HepG2 (cell line): ENCODE measurements at regions not wholly inside any gene's neighbourhood (a gene's known extent, or its start where the extent isn't known, plus 50 kb on each side); places are given as distances from the start of the nearest gene placed in this dataset.
A peak's percentile ranks its signal among the peaks of the same experiment; 100 is the strongest.
"Not testable (repeated sequence)": the region's sequence is repeated elsewhere in the genome, so short reads cannot be mapped to it uniquely, and the experiment has no call there.

Experiments used
- ATAC-seq: fragments of 200-7000 bp; cut with Tn5 transposase; 3 replicates; pipeline ENCODE4 v1.9.1; 2020; ENCODE audit warnings: mild to moderate bottlenecking, moderate library complexity
- BruUV-seq: library from RNA; stranded (reverse); fragments of 400-500 nt; replicated peaks from 2 replicates; lab custom pipeline; 2021; lab: Mats Ljungman, UMichigan
- CTCF ChIA-PET: fragments of 300-600 bp; formaldehyde crosslinking; extraction: SDS; loops from one replicate; lab custom pipeline; 2021; ENCODE audit warnings: low total read pairs, inconsistent platforms, low intra/inter-chr PET ratio; lab: Yijun Ruan, JAX
- POLR2A ChIA-PET: fragments of 350-600 bp; sonication (Branson Sonifier 250); formaldehyde crosslinking; loops from one replicate; lab custom pipeline; 2020; ENCODE audit warnings: antibody characterized with exemption, inconsistent platforms; lab: Yijun Ruan, JAX
- DNase-seq: peaks from one replicate; pipeline ENCODE4 v3.0.0-alpha.2; 2015; ENCODE audit warnings: low spot score
- FAIRE-seq: peaks from 3 replicates; lab custom pipeline; 2011; peaks lifted over from hg19 to GRCh38; lab: Jason Lieb, UNC
- H2AFZ ChIP-seq: one replicate; pipeline ENCODE4 v1.6.1; 2011; ENCODE audit warnings: low read length, inconsistent platforms
- H3K27ac ChIP-seq: fragments of 300-600 bp; 3 replicates; pipeline ENCODE4 v1.8.0; 2011; ENCODE audit warnings: mixed run types, mild to moderate bottlenecking, mixed read lengths, low read length, inconsistent platforms; ENCODE audit not compliant: insufficient read depth; ENCODE audit errors: extremely low read length
- H3K27me3 ChIP-seq, 2 experiments: fragments of 200-600 bp in 1 of 2; 2 replicates in 1 of 2; 3 replicates in 1 of 2; pipeline versions ENCODE4 v1.6.0 to v1.8.0; 2011; ENCODE audit warnings: low read length in 2 of 2, mild to moderate bottlenecking in 2 of 2, moderate library complexity in 2 of 2, inconsistent platforms in 1 of 2; ENCODE audit not compliant: insufficient read depth in 2 of 2, control insufficient read depth in 1 of 2
- H3K36me3 ChIP-seq, 2 experiments: fragments of 200-600 bp in 1 of 2; replicated peaks in 1 of 2; 2 replicates in 1 of 2; 3 replicates in 1 of 2; pipeline versions ENCODE4 v1.5.1 to v1.8.0; 2011; ENCODE audit warnings: low read length in 2 of 2, inconsistent platforms in 1 of 2; ENCODE audit not compliant: insufficient read depth in 2 of 2, control insufficient read depth in 1 of 2
- H3K4me1 ChIP-seq: 2 replicates; pipeline ENCODE4 v1.5.1; 2012; ENCODE audit warnings: low read length, inconsistent platforms; ENCODE audit not compliant: insufficient read depth
- H3K4me2 ChIP-seq: 2 replicates; pipeline ENCODE4 v1.6.0; 2011; ENCODE audit warnings: low read depth, low read length, inconsistent platforms
- H3K4me3 ChIP-seq, 3 experiments: fragments of 200-600 bp in 1 of 3; sonication (generic), shearing (Covaris generic) in 1 of 3; replicated peaks in 1 of 3; 2 replicates each; pipeline ENCODE4 v1.5.1; 2011 to 2016; ENCODE audit warnings: low read length in 3 of 3, inconsistent platforms in 2 of 3, low read depth in 2 of 3, mild to moderate bottlenecking in 2 of 3, control low read depth in 1 of 3, mixed read lengths in 1 of 3; ENCODE audit not compliant: insufficient read depth in 1 of 3
- H3K79me2 ChIP-seq: one replicate; pipeline ENCODE4 v1.6.1; 2011; ENCODE audit warnings: low read length, inconsistent platforms; ENCODE audit not compliant: insufficient read depth
- H3K9ac ChIP-seq: 2 replicates; pipeline ENCODE4 v1.6.0; 2011; ENCODE audit warnings: mild to moderate bottlenecking, low read depth, low read length, inconsistent platforms; ENCODE audit not compliant: insufficient read depth
- H3K9me3 ChIP-seq: 2 replicates; pipeline ENCODE4 v1.5.1; 2012; ENCODE audit warnings: mild to moderate bottlenecking, low read length
- H4K20me1 ChIP-seq: 2 replicates; pipeline ENCODE4 v1.6.0; 2011; ENCODE audit warnings: inconsistent platforms, mild to moderate bottlenecking, low read length, moderate library complexity; ENCODE audit not compliant: insufficient read depth
- ATF7-NPFF ChIP-seq: sonication (generic); formaldehyde crosslinking; IDR thresholded peaks from 2 replicates; pipeline ENCODE4 v1.8.1; 2023; ENCODE audit warnings: mild to moderate bottlenecking, low read depth, missing genetic modification reagents, moderate library complexity
- PLSCR1 ChIP-seq: sonication (generic); formaldehyde crosslinking; IDR thresholded peaks from 2 replicates; pipeline ENCODE4 v1.5.0; 2020; ENCODE audit warnings: missing genetic modification reagents, mild to moderate bottlenecking, borderline replicate concordance
- RAD21 ChIP-seq: fragments of 450-650 bp; formaldehyde crosslinking; IDR thresholded peaks from 2 replicates; pipeline ENCODE4 v1.5.0; 2020; ENCODE audit warnings: mild to moderate bottlenecking
- TMF1 ChIP-seq: sonication (generic); formaldehyde crosslinking; IDR thresholded peaks from 2 replicates; pipeline ENCODE4 v1.8.1; 2022; ENCODE audit warnings: low read depth, missing genetic modification reagents
- ZFP90 ChIP-seq: sonication (generic); formaldehyde crosslinking; IDR thresholded peaks from 2 replicates; pipeline ENCODE4 v1.8.0; 2022; ENCODE audit warnings: missing genetic modification reagents, mild to moderate bottlenecking, inconsistent platforms, borderline replicate concordance
- ZNF10 ChIP-seq: sonication (generic); formaldehyde crosslinking; IDR thresholded peaks from 2 replicates; pipeline ENCODE4 v1.4.0; 2020; ENCODE audit warnings: mild to moderate bottlenecking, low read depth, missing genetic modification reagents, borderline replicate concordance
- ZNF34 ChIP-seq: sonication (generic); formaldehyde crosslinking; IDR thresholded peaks from 2 replicates; pipeline ENCODE4 v1.4.0; 2020; ENCODE audit warnings: mild to moderate bottlenecking, missing genetic modification reagents, borderline replicate concordance
- ZNF572 ChIP-seq: sonication (generic); formaldehyde crosslinking; IDR thresholded peaks from 2 replicates; pipeline ENCODE4 v1.5.1; 2020; ENCODE audit warnings: mild to moderate bottlenecking, missing genetic modification reagents
- ZNF629 ChIP-seq: sonication (generic); formaldehyde crosslinking; conservative IDR thresholded peaks from 2 replicates; pipeline ENCODE4 v1.5.0; 2020; ENCODE audit warnings: missing genetic modification reagents
- WGBS: methylation state at CpG from one replicate; pipeline ENCODE4 v1.1.6; 2017; ENCODE audit warnings: low lambda C conversion rate; 5-methylcytosine and 5-hydroxymethylcytosine counted together
- in situ Hi-C: cut with HindIII; loops from 2 replicates; pipeline ENCODE4 v1.10.0; 2017; ENCODE audit warnings: low pct_unique_long_range_greater_than_20kb; ENCODE audit not compliant: extremely low pct_ligation_motif_present
- intact Hi-C: fragments of 100-400 bp; cut with micrococcal nuclease; formaldehyde crosslinking; loops from one replicate; pipeline ENCODE4 v1.10.0; 2022; ENCODE audit not compliant: unreplicated experiment
- TF ChIP-seq, protein P1 (sequence below): sonication (generic); formaldehyde crosslinking; IDR thresholded peaks from 2 replicates; pipeline ENCODE4 v1.4.0; 2020; ENCODE audit warnings: missing genetic modification reagents
- TF ChIP-seq, protein P2 (sequence below): sonication (generic); formaldehyde crosslinking; IDR thresholded peaks from 2 replicates; pipeline ENCODE4 v1.4.0; 2020; ENCODE audit warnings: mild to moderate bottlenecking, missing genetic modification reagents, borderline replicate concordance

DNA sequence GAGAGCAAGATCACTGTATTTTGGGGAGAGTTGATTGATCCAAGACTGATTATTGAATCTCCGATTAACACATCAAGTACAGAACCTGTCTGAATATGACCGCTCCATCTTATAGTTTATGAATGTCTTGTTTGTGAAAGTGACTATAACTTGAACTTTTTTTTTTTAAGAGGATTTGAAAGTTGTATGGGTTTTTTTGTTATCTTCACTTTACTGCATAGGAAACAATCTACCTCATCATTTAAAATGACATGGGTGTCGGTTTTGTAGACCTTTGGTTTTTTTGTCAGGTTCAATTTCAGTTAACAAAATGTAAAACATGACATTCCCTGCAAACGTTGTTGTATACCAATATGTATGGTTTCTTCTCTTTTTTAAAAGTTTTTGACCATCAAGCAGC lies 103.0 kb upstream of the NUDT6 start:
- Histone ChIP-seq H4K20me1 (no peaks in the 10 kb centered on the region), H3K4me3 (no peak overlapping the region), H3K9me3 (no peaks in the 10 kb centered on the region), H3K9ac (no peak overlapping the region), H3K27ac (no peak overlapping the region), H3K4me1 (no peaks in the 10 kb centered on the region), H2AFZ (no peak overlapping the region), H3K27me3 (no peaks in the 10 kb centered on the region), H3K4me2 (no peak overlapping the region), H3K79me2 (no peaks in the 10 kb centered on the region), H3K36me3 (peaks cover 1 to 8% of the 10 kb centered on the region in 2 experiments; a peak in 2 of 5 replicates)
- intact Hi-C loops: no loop called here
- no peak for DNase-seq
- ChIA-PET POLR2A (no interaction called here), CTCF (no interaction called here)
- TF ChIP-seq, protein P1, sequence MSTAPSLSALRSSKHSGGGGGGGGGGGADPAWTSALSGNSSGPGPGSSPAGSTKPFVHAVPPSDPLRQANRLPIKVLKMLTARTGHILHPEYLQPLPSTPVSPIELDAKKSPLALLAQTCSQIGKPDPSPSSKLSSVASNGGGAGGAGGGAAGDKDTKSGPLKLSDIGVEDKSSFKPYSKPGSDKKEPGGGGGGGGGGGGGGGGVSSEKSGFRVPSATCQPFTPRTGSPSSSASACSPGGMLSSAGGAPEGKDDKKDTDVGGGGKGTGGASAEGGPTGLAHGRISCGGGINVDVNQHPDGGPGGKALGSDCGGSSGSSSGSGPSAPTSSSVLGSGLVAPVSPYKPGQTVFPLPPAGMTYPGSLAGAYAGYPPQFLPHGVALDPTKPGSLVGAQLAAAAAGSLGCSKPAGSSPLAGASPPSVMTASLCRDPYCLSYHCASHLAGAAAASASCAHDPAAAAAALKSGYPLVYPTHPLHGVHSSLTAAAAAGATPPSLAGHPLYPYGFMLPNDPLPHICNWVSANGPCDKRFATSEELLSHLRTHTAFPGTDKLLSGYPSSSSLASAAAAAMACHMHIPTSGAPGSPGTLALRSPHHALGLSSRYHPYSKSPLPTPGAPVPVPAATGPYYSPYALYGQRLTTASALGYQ (CRISPR knock-in tag): no peak
- TF ChIP-seq ZNF629: no peak
- no peak for TF ChIP-seq ATF7-NPFF (CRISPR knock-in tag)
- no peak for TF ChIP-seq ZNF10 (CRISPR knock-in tag)
- TF ChIP-seq PLSCR1: no peak
- no peak for TF ChIP-seq ZNF572 (CRISPR knock-in tag)
- no peak for TF ChIP-seq RAD21 (CRISPR knock-in tag)
- TF ChIP-seq, protein P2, sequence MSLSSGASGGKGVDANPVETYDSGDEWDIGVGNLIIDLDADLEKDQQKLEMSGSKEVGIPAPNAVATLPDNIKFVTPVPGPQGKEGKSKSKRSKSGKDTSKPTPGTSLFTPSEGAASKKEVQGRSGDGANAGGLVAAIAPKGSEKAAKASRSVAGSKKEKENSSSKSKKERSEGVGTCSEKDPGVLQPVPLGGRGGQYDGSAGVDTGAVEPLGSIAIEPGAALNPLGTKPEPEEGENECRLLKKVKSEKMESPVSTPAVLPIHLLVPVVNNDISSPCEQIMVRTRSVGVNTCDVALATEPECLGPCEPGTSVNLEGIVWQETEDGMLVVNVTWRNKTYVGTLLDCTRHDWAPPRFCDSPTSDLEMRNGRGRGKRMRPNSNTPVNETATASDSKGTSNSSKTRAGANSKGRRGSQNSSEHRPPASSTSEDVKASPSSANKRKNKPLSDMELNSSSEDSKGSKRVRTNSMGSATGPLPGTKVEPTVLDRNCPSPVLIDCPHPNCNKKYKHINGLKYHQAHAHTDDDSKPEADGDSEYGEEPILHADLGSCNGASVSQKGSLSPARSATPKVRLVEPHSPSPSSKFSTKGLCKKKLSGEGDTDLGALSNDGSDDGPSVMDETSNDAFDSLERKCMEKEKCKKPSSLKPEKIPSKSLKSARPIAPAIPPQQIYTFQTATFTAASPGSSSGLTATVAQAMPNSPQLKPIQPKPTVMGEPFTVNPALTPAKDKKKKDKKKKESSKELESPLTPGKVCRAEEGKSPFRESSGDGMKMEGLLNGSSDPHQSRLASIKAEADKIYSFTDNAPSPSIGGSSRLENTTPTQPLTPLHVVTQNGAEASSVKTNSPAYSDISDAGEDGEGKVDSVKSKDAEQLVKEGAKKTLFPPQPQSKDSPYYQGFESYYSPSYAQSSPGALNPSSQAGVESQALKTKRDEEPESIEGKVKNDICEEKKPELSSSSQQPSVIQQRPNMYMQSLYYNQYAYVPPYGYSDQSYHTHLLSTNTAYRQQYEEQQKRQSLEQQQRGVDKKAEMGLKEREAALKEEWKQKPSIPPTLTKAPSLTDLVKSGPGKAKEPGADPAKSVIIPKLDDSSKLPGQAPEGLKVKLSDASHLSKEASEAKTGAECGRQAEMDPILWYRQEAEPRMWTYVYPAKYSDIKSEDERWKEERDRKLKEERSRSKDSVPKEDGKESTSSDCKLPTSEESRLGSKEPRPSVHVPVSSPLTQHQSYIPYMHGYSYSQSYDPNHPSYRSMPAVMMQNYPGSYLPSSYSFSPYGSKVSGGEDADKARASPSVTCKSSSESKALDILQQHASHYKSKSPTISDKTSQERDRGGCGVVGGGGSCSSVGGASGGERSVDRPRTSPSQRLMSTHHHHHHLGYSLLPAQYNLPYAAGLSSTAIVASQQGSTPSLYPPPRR (CRISPR knock-in tag): no peak
- TF ChIP-seq ZFP90 (CRISPR knock-in tag): no peak
- no peak for TF ChIP-seq TMF1 (CRISPR knock-in tag)
- TF ChIP-seq ZNF34: no peak
- ATAC-seq: no peak
- peak; percentile 63 for FAIRE-seq
- in situ Hi-C loops: no loop called here
- no TSS peak for BruUV-seq
- WGBS: 91% methylated on average over 4 of the region's 4 CpGs

DNA sequence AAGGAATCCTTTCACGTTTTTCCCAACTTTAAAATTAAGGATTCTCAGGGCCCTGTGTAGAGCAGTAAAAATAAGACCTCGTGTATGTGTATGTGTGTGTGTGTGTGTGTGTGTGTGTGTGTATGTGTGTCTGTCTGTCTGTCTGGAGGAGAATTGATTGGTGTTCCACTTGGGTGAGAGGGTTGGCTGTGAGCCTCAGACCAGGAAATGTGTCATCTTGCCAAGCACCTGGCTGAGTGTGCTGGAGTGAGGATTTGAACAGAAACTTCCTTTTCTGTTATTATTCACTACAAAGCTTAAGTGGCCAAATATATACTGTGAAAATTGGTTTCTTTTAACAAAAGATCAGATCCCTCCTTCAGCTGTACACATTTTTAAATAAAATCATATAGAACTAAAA lies 103.6 kb upstream of the NUDT6 start:
- DNase-seq, H3K27ac ChIP-seq, ATAC-seq, H3K79me2 ChIP-seq, intact Hi-C loops, CTCF ChIA-PET, H3K4me3 ChIP-seq, H3K27me3 ChIP-seq, H3K9me3 ChIP-seq, H3K4me1 ChIP-seq, FAIRE-seq, BruUV-seq, H3K4me2 ChIP-seq, POLR2A ChIA-PET, H3K9ac ChIP-seq, H4K20me1 ChIP-seq, H2AFZ ChIP-seq, in situ Hi-C loops: not testable (repeated sequence)
- 86% methylated on average over 2 of the region's 2 CpGs for WGBS
- H3K36me3 ChIP-seq: peaks cover 1 to 12% of the 10 kb centered on the region in 2 experiments; a peak in 2 of 5 replicates
